Ovary (tissue), 3 donors: ENCODE measurements at regions not wholly inside any gene's neighbourhood (a gene's known extent, or its start where the extent isn't known, plus 50 kb on each side); places are given as distances from the start of the nearest gene placed in this dataset.
"Not testable (repeated sequence)": the region's sequence is repeated elsewhere in the genome, so short reads cannot be mapped to it uniquely, and the experiment has no call there.

Experiments used
- CTCF ChIP-seq, 3 donors: fragments of 450-650 bp in 2 of 3; fragments of 200-600 bp in 1 of 3; IDR thresholded peaks; one replicate each; pipeline versions ENCODE4 v1.5.1 to v1.8.0; 2016 to 2022; ENCODE audit warnings: antibody characterized with exemption in 3 of 3, mild to moderate bottlenecking in 1 of 3
- EP300 ChIP-seq: sonication (generic); formaldehyde crosslinking; IDR thresholded peaks from one replicate; pipeline ENCODE4 v1.6.1; 2017; ENCODE audit warnings: antibody characterized with exemption
- donor health status: DM: no; HTN: no; CAD: no.

DNA sequence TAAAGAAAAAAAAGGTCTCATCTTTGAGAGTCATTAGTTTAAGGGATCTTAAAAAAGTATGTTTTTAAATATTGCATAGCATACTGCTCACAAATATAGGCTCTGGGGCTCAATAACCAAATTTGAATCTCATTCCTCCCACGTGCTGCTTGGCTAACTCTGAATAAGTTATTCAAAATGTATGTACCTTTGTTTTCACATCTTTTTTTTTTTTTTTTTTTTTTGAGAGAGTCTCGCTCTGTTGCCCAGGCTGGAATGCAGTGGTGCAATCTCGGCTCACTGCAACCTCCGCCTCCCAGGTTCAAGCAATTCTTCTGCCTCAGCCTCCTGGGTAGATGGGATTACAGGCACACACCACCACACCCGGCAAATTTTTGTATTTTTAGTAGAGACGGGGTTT lies 335.6 kb downstream of the CRPPA start:
- not testable (repeated sequence) for TF ChIP-seq EP300; CTCF (IDR thresholded peaks at IDR 0.05)
